ENCODE measurements at regions not wholly inside any gene's neighbourhood (a gene's known extent, or its start where the extent isn't known, plus 50 kb on each side); places are given as distances from the start of the nearest gene placed in this dataset.

GRCh38 chr4:111274060-111274459 is 651.2 kb upstream of the PITX2 start:
- TF ChIP-seq CTCF (IDR thresholded peaks at IDR 0.05), result no peak
- Histone ChIP-seq H3K4me1 (peaks cover 0 to 10% (median 4%) of the 10 kb centered on the region in 9 donors), H3K27me3 (no peaks in the 10 kb centered on the region), H3K36me3 (no peaks in the 10 kb centered on the region), H3K27ac (no peak overlapping the region), H3K4me3 (no peak overlapping the region), H3K9me3 (no peaks in the 10 kb centered on the region)
- DNase-seq (no peak), ATAC-seq (no peak)
- intact Hi-C loops (cut with DNase I), result no loop called here
- 86 to 93% methylated on average over 3 of the region's 3 CpGs for WGBS, 2 donors

GRCh38 chr4:111274486-111274885 is 651.6 kb upstream of the PITX2 start:
- Histone ChIP-seq H3K27ac (no peak overlapping the region), H3K9me3 (no peaks in the 10 kb centered on the region), H3K27me3 (no peaks in the 10 kb centered on the region), H3K4me1 (peaks cover 0 to 6% (median 1%) of the 10 kb centered on the region in 9 donors), H3K36me3 (no peaks in the 10 kb centered on the region), H3K4me3 (no peak overlapping the region)
- ATAC-seq (no peak), DNase-seq (no peak)
- 81 to 87% methylated on average over 6 of the region's 6 CpGs for whole genome bisulfite sequencing, 2 donors
- intact Hi-C loops (cut with DNase I), result no loop called here
- no peak for TF ChIP-seq CTCF (IDR thresholded peaks at IDR 0.05)

- Histone ChIP-seq H3K36me3 (no peaks in the 10 kb centered on the region), H3K27ac (no peak overlapping the region), H3K27me3 (no peaks in the 10 kb centered on the region), H3K4me1 (no peaks in the 10 kb centered on the region), H3K4me3 (no peak overlapping the region), H3K9me3 (no peaks in the 10 kb centered on the region)
- intact Hi-C loops (cut with DNase I), result loop anchor here in 4 of 10 donors (5.0 to 10.0 kb wide), 2 partner anchors 649 to 656 kb away; partner anchors contain the start of gene PITX2 (in 1 of the 4)
- ATAC-seq (no peak), DNase-seq (no peak)
- WGBS, 2 donors, result 87 to 89% methylated on average over 5 of the region's 5 CpGs
- no peak for TF ChIP-seq CTCF (IDR thresholded peaks at IDR 0.05)
These were observed 658.3 kb upstream of the PITX2 start for GRCh38 chr4:111281219-111281618.

- Histone ChIP-seq H3K27me3 (no peaks in the 10 kb centered on the region), H3K27ac (no peak overlapping the region), H3K36me3 (no peaks in the 10 kb centered on the region), H3K4me1 (no peaks in the 10 kb centered on the region), H3K4me3 (no peak overlapping the region), H3K9me3 (no peaks in the 10 kb centered on the region)
- ATAC-seq (no peak), DNase-seq (no peak)
- WGBS, 2 donors, result 63 to 70% methylated on average over 1 of the region's 1 CpG
- no peak for TF ChIP-seq CTCF (IDR thresholded peaks at IDR 0.05)
- intact Hi-C loops (cut with DNase I), result loop anchor here in 4 of 10 donors (5.0 to 10.0 kb wide), 2 partner anchors 650 to 657 kb away; partner anchors contain the start of gene PITX2 (in 1 of the 4)
These were observed 659.2 kb upstream of the PITX2 start for GRCh38 chr4:111282035-111282434.
